GM12874 (cell line): ENCODE measurements at regions not wholly inside any gene's neighbourhood (a gene's known extent, or its start where the extent isn't known, plus 50 kb on each side); places are given as distances from the start of the nearest gene placed in this dataset.

Source experiments
- TF ChIP-seq, protein P1 (sequence below): IDR thresholded peaks from 2 replicates; pipeline ENCODE4 v1.5.1; 2011; ENCODE audit warnings: low read depth, mild to moderate bottlenecking, control low read depth, low read length, moderate library complexity; ENCODE audit not compliant: insufficient read depth

DNA sequence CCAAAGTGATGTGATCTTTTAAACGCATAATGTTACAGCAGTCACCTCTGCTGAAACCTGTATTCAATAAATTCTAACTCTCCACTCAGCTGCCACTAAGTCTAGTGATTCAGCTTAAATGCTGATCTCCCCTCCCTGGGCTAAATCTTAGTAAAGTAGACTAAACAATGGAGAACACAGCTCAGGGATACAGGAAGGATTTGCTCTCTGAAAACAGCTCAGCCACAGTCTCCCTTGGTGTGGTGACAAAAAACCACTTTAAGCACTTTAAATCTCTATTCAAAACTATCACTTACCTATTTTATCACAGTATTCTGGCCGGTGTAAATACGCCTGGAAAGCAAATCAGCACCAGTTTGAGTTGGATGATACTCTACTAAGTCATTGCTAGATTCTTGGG, 130.6 kb downstream of the RFX6 start:
- TF ChIP-seq, protein P1, sequence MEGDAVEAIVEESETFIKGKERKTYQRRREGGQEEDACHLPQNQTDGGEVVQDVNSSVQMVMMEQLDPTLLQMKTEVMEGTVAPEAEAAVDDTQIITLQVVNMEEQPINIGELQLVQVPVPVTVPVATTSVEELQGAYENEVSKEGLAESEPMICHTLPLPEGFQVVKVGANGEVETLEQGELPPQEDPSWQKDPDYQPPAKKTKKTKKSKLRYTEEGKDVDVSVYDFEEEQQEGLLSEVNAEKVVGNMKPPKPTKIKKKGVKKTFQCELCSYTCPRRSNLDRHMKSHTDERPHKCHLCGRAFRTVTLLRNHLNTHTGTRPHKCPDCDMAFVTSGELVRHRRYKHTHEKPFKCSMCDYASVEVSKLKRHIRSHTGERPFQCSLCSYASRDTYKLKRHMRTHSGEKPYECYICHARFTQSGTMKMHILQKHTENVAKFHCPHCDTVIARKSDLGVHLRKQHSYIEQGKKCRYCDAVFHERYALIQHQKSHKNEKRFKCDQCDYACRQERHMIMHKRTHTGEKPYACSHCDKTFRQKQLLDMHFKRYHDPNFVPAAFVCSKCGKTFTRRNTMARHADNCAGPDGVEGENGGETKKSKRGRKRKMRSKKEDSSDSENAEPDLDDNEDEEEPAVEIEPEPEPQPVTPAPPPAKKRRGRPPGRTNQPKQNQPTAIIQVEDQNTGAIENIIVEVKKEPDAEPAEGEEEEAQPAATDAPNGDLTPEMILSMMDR = no peak

DNA sequence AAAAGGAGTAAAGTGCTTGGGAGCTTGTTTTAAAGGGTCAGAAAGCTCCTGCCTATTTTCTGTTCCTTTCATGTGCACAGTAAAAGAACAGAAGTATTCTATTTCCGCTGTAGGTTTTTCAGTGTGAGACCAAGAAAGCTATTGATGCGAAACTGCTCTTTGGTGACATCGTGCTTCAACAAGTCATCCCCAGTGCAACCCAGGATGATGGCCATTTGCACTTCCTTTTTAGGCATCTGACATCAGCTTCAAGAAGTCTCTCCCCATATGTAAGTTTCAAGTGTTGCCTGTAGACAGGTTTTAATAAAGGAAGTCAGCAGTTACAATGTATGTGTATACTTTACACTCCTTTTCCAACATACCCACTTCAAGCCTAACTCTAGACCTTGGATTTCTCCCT, 131.6 kb downstream of the RFX6 start:
- TF ChIP-seq, protein P1 = no peak

DNA sequence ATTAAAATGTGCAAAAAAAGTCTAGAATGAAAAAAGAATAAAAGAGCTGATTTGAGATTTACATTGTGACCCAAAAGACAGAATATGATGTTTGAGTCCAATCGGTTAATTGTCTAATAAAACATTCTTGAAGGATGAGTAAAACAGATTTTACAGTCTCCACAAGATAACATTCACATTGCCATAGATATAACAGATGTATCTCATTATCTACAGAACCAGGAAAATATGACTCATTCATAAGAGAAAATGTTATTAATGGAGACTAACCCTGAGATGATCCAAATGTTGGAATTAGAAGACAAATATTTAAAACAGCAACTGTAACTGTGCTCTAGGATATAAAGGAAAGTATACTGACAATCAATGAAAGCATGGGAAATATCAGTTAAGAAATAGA, 141.7 kb downstream of the RFX6 start:
- TF ChIP-seq, protein P1 = no peak

DNA sequence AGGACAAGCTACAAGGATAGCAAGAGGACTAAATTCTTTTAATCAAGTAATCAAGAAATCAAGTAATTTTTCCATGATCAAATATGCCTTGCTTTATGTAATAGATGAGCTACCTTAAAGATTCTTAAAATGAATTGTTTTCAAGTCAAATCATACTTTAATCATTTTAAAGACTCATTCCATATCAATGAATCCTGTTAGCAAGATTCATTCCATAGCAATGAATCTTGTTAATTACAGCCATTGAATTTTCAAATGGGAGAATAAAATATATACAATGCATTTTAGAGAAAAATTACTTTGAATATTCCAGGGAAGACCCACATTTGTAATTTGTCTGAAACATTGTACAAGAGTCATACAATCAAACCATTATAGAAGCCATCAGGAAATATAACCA, 145.7 kb downstream of the RFX6 start:
- TF ChIP-seq, protein P1 = no peak

DNA sequence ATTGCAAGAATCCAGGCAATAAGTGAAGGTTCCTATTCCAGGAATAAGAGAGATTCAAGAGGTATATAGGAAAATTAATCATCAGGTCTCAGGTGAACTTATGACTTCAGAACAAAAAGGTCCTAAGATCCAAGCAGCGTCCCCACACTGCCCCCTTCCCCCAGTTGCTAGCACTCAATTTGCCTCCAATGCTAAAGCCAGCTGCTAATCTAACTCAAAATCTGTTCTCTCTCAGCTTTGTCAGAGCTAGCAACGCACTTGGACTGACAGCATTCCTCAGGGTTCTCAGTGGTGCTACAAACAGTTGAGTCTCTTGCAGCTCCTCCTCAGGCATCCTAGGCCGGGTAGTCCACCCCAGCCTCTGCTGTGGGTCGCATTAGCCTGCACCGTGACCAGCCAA, 148.3 kb downstream of the RFX6 start:
- TF ChIP-seq, protein P1 = no peak

DNA sequence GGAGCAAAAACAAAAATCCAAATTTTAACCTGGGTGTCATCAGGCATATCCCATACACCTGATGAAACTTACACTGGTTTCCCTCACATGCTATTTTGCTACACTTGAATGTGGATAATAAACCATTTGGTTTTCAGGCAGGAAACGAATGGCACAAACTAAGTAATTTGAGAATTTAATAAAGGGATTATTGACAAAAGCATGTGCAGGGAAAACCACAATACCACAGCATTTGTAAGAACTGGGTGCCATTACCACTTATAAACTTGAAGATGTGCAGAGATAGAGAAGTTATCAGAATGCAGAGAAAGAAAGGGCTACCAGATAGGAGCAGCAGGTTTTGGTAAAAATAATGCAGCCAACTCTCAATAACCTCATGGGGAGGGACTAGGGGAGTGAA, 151.2 kb downstream of the RFX6 start:
- TF ChIP-seq, protein P1 = no peak

DNA sequence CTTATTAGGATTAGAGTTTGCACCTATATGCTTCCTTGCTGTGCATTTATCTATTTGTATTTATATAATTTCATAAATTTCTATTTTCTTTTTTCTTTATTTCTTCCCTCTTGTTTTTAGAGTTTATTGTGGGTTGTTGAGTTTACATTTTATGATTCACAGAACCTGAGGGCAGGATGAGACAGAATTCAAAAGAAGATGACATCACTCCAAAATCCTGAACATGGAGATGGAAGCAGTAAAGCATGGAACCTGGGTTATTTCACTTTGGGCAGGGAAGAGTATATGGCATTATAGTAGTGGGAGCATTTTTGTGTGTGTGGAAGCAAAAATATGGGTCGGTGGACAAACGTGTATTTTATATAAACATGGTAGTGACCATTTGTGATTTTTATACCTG, 157.5 kb downstream of the RFX6 start:
- TF ChIP-seq, protein P1 = no peak

DNA sequence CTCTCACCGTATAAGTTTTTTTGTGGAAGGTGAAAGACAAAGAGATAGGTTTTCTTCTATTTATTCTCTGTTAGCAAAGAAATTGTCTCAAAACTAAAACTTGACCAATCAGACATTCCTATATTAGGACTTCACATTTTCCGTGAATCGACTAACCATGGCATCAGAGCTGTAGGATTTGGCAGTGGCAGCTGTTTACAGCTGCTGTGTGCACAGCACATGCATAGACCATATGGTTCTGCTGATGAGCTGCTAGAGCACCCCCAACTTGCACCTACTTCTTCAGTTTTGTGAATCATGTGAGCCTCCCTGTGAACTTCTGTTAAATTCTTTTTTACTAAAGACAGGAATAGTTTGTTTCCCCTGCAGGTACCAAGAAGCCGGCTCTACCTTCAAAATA, 157.9 kb downstream of the RFX6 start:
- TF ChIP-seq, protein P1 = no peak
